GM12872 (cell line): ENCODE measurements at regions not wholly inside any gene's neighbourhood (a gene's known extent, or its start where the extent isn't known, plus 50 kb on each side); places are given as distances from the start of the nearest gene placed in this dataset.

Experiments
- CTCF ChIP-seq: IDR thresholded peaks from 3 replicates; pipeline ENCODE4 v1.5.1; 2011; ENCODE audit warnings: low read depth, mild to moderate bottlenecking, low read length, moderate library complexity; ENCODE audit not compliant: insufficient read depth

DNA sequence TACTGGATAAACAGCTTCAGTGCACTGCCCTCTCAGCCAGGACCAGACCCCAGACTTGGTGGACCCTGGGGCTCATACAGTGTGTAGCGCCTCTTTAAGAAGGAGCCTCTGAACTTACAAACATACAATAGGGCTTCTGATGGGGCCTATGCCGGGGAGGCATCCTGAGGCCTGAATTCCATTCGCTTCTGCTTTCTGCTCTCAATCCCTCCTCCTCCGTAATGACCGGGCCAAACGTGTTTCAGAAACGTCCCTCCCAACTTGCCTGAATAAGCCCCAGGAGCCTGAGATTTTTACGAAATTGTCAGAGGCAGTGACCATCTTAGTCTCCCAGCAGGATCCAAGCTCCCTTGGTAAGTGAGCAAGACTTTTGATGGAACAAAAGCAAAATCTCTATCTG lies 128.1 kb upstream of the BOD1 start:
- TF ChIP-seq CTCF, result no peak

DNA sequence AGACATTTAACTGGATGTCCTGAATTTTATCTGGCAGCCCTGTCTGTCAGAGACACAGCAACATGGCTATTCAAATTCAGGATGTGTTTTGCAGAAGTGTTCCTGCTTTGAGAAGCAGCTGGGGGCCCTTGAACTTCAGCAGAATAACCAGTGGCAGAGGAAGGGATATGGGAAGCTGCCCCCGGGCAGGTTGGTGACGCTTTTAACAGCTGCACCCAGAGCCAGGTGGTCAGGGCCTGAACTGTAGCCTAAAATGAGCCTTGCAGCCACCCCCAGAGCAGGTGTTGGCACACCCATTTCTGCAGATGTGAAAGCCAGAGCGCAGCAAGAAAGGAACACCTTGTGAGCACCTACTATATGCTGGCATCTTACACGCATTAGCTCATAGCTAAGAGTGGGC lies 128.7 kb upstream of the BOD1 start:
- no peak for TF ChIP-seq CTCF

DNA sequence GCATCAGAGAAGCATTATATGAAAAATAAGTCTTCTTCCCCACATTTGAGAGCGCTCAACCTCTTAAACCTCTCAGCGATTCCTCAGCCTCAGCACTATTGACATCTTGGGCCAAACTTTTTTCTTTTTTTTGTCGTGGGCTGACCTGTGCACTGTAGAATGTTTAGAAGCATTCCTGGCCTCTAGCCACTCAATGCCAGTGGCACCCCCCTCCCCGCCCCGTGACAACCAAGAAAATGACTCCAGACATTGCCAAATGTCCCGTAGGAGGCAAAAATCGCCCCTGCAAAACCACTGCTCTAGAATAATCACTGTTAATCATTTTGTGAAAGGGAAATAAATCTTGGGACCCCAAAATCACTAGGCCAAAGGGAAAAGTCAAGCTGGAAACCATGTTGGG lies 129.1 kb upstream of the BOD1 start:
- TF ChIP-seq CTCF, result no peak

DNA sequence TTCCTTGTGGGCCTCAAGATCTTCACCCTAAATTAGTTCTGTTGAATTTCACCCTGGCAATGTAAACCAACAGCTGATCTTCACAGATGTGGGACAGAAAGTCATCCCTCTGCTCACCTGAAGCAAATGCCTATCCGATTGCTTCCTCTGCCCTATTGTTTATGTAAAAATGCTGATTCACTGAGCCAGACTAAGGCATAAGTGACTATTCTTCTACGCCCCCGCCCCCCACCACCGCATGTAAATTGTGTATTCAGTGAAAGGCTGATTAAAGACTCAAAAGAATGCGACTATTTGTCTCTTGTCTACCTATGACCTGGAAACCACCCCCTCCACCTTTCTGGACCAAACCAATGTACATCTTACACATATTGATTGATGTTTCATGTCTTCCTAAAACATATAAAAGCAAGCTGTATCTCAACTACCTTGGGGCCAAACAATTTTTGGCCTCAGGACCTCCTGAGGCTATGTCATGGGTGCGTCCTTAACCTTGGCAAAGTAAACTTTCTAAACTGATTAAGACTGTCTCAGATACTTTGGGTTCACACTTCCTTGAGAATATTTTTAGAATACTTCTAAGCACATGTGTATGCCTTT lies 129.7 kb upstream of the BOD1 start:
- no peak for TF ChIP-seq CTCF

DNA sequence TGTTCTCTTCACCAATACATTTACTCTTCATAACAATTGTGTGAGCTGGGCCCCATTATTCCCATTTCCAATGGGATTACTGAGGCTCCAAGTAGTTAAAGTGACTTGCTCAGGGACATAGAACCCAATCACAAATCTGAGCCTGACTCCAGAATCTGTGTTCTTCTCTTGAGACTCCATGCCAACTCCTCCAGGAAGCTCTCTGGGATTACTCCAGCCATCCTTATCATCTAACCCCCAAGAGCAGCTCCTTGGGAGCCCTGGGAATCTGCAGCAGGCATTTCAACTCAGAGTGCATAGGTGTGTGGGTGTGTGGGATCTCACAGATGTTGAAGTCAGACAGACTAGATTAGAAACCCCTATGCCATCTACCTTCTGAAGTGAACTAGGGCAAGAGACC lies 131.4 kb upstream of the BOD1 start:
- TF ChIP-seq CTCF, result no peak

GRCh38 chr5:173750538-173751265 lies 134.3 kb upstream of the BOD1 start:
- TF ChIP-seq CTCF, result no peak

DNA sequence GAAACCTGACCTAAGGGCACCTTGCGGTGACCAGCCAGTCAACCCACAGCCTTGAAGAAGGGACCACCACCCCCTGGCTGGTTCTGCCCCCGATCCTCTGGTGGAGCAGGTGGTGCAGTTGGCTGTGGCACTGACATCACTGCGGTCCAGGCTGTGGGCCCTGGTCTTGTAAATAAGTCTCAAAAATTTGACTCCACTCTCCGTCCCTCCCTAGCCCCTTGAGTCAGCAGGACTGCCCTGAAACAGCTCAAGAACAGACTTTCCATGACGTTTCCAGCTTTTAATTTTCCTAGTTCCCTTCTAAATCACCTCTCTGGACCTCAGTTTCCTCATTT lies 134.8 kb upstream of the BOD1 start:
- TF ChIP-seq CTCF, result no peak
